Muscle layer of colon (tissue), 2 donors: ENCODE measurements at regions not wholly inside any gene's neighbourhood (a gene's known extent, or its start where the extent isn't known, plus 50 kb on each side); places are given as distances from the start of the nearest gene placed in this dataset.

Source experiments
- H3K27ac ChIP-seq: one replicate; pipeline ENCODE4 v1.7.0; 2013; ENCODE audit warnings: low read depth, mild to moderate bottlenecking, low read length, moderate library complexity
- H3K27me3 ChIP-seq, 2 donors: one replicate each; pipeline ENCODE4 v1.7.0; 2013; ENCODE audit warnings: low read length in 2 of 2, mild to moderate bottlenecking in 2 of 2; ENCODE audit not compliant: insufficient read depth in 2 of 2, control insufficient read depth in 1 of 2
- H3K36me3 ChIP-seq: one replicate; pipeline ENCODE4 v1.7.0; 2013; ENCODE audit warnings: mild to moderate bottlenecking, low read length; ENCODE audit not compliant: insufficient read depth
- H3K4me1 ChIP-seq: one replicate; pipeline ENCODE4 v1.7.0; 2013; ENCODE audit warnings: mild to moderate bottlenecking, low read length; ENCODE audit not compliant: insufficient read depth
- H3K4me3 ChIP-seq, 2 donors: one replicate each; pipeline ENCODE4 v1.7.0; 2013; ENCODE audit warnings: low read length in 2 of 2, low read depth in 1 of 2, mild to moderate bottlenecking in 1 of 2, moderate library complexity in 1 of 2
- H3K9ac ChIP-seq: one replicate; pipeline ENCODE4 v1.7.0; 2013; ENCODE audit warnings: low read length
- H3K9me3 ChIP-seq: one replicate; pipeline ENCODE4 v1.7.0; 2013; ENCODE audit warnings: mild to moderate bottlenecking, low read length
- donor health status: abdominal sarcoma.
- donor health status: Adenocarcinoma of cecum.

DNA sequence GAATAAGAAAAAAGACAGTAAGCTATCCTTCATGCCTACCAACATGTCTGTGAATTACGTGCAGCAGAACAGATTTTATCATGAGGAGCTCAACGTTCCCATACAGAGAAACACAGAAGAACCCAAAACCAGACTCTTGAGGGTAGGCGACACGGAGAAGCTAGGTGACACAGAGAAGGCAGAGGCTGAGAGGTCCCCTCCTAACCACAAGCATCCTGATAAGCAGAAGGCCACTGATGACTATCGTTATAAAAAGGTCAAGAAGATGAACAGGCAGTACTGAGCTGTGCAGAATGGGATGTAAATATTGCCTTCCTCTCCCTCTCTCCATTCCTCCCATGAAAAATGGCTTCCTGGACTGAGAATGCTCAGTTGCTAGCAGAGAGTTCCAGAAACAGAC lies 350.2 kb upstream of the BOD1L1 start:
- no peaks in the 10 kb centered on the region for H3K4me1 ChIP-seq
- H3K9me3 ChIP-seq = no peaks in the 10 kb centered on the region
- no peak overlapping the region for H3K27ac ChIP-seq
- H3K36me3 ChIP-seq = no peaks in the 10 kb centered on the region
- H3K4me3 ChIP-seq = no peak overlapping the region
- no peak overlapping the region for H3K9ac ChIP-seq
- no peaks in the 10 kb centered on the region for H3K27me3 ChIP-seq

DNA sequence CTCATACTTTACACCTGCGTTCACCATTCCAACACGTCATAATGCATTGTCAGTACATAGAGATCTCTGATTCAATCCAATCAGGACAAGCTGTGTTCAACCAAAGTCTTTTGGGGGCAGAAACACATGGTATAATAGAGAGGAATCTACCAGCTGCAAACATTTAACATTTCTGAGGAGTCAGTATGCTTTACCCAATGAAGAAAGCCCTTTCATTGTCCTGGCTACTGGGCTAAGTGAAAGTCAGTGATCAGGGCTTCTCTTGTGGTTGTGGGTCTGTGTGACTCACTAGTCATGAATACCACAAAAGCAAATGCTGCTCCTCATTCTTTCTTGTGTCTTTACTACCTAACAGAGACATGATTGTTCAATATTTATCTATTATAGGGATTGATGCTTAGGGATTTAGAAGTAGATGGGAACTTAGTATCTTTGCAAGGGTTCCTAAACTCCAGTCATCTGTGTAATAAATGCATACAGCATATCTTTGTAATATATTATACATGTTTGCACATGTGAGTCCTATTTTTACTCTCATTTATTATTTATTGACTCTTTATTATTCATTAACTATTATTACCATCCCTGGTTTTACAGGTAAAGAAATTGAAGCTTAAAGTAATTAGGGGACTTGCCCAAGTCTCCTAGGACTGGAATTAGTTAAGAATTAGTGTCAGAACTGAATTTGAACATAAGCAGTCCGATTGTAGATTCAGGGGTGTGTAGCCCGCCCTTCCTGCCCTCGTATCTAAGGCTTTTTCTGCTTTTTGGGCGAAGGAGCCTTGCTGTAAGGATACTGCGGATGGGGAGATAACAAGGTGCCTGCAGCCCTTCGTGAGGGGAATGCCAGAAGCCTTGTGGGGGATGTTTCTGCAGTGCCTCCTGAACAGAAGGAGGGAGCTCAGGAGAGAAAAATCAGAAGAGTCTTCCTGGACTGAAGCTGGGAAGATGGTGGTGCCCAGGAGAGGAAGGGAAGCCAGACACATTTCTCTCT lies 353.1 kb upstream of the BOD1L1 start:
- H3K27me3 ChIP-seq = no peaks in the 10 kb centered on the region
- H3K27ac ChIP-seq = no peak overlapping the region
- no peaks in the 10 kb centered on the region for H3K36me3 ChIP-seq
- no peak overlapping the region for H3K4me3 ChIP-seq
- no peak overlapping the region for H3K9ac ChIP-seq
- H3K9me3 ChIP-seq = no peaks in the 10 kb centered on the region
- peaks cover 8% of the 10 kb centered on the region for H3K4me1 ChIP-seq

DNA sequence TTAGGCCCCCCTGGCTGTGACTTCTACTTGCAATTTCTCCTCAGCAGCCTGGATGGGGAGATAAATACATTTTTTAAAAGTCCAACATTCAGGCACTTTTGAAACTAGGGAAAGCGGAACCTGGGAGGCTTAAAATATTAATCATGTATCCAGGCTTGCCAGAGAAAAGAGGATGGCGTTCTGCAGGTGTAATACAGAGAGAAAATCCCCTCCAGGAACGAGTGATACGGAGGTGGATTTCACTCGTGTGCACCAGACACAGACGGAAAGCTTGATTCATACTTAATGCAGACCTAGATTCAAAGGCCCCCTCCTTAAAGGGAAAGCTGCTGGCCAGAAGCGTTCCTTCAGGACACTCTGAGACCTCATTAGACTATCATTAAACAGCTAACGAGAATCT lies 354.0 kb upstream of the BOD1L1 start:
- Histone ChIP-seq H3K9ac (no peak overlapping the region), H3K36me3 (no peaks in the 10 kb centered on the region), H3K27me3 (no peaks in the 10 kb centered on the region), H3K4me1 (peaks cover 14% of the 10 kb centered on the region), H3K9me3 (no peaks in the 10 kb centered on the region), H3K4me3 (no peak overlapping the region), H3K27ac (no peak overlapping the region)

DNA sequence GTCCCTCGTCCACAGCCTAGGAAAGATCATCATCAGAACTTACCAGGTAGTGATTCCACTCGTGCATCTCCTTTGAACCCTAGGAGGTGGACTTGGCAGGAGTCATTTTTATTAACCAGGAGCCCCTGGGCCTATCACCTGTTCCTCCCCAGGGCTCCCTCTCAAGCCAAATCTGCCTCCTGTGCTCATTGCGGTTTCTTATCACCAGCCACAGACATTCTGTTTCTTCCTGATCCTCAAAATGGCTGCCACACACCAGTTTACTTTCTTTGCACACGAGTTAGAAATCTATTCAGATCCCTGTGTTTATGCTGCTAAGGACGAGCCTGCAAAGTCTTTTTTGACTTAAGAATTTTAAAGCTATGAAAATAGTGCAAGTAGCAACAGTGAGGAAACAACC lies 354.5 kb upstream of the BOD1L1 start:
- Histone ChIP-seq H3K36me3 (no peaks in the 10 kb centered on the region), H3K4me1 (peaks cover 14% of the 10 kb centered on the region), H3K27ac (no peak overlapping the region), H3K4me3 (no peak overlapping the region), H3K9ac (no peak overlapping the region), H3K27me3 (no peaks in the 10 kb centered on the region), H3K9me3 (no peaks in the 10 kb centered on the region)

DNA sequence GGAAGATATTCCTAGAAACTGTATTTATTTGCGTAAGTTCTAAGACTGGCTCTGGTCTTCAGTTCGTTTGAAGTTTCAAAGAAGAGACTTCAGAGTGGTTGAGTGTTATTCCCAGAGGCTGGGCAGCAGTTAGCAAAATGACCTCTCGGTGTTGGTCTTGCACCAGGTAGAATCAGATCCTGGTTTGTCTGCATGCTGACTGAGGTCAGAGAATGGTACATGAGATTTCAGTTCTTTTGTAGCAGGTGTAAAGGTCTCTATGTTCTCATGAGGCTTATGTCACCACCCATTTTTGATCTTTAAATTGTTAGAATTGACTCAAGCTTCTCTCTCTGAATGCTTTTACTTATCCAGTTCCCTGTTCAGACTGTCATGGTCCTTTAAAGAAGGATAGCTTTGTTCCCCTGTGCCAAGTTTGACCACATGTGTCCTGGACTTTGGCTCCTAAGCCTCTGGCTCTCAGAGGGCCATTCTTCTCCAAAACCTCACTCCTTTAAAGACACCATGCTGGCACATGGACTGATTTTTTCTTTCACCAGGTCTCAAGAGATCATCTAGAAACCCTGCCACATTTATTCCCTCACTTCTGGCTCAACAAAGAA lies 355.8 kb upstream of the BOD1L1 start:
- no peaks in the 10 kb centered on the region for H3K27me3 ChIP-seq
- H3K4me3 ChIP-seq = no peak overlapping the region
- no peak overlapping the region for H3K27ac ChIP-seq
- H3K9ac ChIP-seq = no peak overlapping the region
- H3K36me3 ChIP-seq = no peaks in the 10 kb centered on the region
- H3K4me1 ChIP-seq = peaks cover 18% of the 10 kb centered on the region
- H3K9me3 ChIP-seq = no peaks in the 10 kb centered on the region

DNA sequence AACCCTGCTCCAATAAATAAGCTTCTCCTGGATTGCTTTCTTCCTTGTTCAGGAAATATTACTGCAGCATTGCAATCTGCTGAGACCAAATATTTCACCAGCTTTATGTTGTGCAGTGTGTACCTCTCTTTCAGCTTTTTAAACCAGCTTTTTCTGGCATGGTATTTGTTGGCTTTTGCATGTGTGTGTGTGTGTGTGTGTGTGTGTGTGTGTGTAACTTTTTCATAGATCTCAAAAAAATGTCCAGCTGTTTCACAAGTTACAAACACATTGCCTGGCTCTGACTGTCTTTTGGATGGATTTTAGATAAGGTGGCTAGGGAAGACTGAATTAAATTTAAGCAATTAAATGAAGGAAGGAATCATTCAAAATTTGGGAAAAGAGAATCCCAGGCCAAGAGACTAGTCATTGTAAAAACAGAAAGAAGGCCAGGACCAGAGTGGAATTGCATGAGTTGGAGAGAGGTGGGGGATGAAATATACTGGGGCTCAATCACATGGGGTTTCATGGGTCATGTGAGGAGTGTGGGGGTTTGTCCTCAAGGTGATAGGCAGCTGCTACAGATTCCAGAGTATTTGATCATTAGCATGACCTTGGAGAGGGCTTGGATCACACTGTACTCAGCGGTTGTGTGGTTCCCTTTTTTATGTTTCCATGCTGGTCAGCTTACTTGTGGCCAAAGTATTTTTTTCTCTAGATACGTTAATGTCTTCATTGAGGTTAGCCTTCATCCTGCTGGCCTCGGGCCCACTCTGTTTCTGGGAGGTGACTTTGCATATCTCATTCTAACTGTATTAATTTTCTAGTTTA lies 357.7 kb upstream of the BOD1L1 start:
- no peak overlapping the region for H3K4me3 ChIP-seq
- no peaks in the 10 kb centered on the region for H3K9me3 ChIP-seq
- H3K27me3 ChIP-seq = no peaks in the 10 kb centered on the region
- H3K36me3 ChIP-seq = no peaks in the 10 kb centered on the region
- no peak overlapping the region for H3K9ac ChIP-seq
- no peak overlapping the region for H3K27ac ChIP-seq
- peaks cover 36% of the 10 kb centered on the region for H3K4me1 ChIP-seq

DNA sequence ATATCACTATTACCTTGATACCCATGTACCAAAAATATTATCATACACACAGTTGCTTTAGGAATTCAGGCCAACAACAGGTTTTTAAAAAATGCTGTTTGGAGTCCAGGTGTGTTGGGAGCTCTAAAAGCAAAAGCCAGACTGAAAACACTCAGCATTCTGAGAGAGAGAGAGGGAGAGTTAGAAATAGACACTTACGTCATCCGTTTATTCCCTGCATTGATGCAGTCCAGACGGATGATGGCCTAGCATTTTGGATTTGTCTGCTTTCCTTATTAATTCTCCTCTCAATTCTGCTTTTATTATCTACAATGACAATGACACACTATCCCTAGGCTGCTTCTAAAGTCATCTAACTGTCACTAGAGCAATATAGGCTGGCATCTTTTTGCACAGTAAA lies 358.3 kb upstream of the BOD1L1 start:
- Histone ChIP-seq H3K9ac (no peak overlapping the region), H3K4me3 (no peak overlapping the region), H3K4me1 (peaks cover 42% of the 10 kb centered on the region), H3K36me3 (no peaks in the 10 kb centered on the region), H3K9me3 (no peaks in the 10 kb centered on the region), H3K27me3 (no peaks in the 10 kb centered on the region), H3K27ac (no peak overlapping the region)

DNA sequence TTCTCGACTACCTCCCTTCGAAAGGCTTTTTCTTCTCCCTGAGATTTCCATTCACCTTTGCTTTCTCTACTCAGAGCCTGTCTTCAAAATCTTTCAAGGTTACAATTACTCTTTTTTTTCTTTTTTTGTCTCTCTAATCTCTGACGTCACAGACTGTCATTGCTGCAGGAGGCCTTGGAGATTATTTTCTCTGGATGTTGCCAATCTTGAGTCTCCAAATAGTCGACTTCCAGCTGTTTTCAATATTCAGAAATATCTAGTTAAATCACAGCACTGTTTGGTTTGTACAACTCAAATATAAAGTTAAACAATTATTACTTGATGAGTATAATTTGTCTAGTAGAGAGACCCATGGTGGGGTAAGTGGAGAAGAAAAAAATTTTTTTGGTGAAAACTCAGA lies 359.0 kb upstream of the BOD1L1 start:
- H3K27ac ChIP-seq = no peak overlapping the region
- no peak overlapping the region for H3K9ac ChIP-seq
- H3K9me3 ChIP-seq = no peaks in the 10 kb centered on the region
- H3K27me3 ChIP-seq = no peaks in the 10 kb centered on the region
- no peaks in the 10 kb centered on the region for H3K36me3 ChIP-seq
- H3K4me3 ChIP-seq = no peak overlapping the region
- peaks cover 48% of the 10 kb centered on the region for H3K4me1 ChIP-seq

DNA sequence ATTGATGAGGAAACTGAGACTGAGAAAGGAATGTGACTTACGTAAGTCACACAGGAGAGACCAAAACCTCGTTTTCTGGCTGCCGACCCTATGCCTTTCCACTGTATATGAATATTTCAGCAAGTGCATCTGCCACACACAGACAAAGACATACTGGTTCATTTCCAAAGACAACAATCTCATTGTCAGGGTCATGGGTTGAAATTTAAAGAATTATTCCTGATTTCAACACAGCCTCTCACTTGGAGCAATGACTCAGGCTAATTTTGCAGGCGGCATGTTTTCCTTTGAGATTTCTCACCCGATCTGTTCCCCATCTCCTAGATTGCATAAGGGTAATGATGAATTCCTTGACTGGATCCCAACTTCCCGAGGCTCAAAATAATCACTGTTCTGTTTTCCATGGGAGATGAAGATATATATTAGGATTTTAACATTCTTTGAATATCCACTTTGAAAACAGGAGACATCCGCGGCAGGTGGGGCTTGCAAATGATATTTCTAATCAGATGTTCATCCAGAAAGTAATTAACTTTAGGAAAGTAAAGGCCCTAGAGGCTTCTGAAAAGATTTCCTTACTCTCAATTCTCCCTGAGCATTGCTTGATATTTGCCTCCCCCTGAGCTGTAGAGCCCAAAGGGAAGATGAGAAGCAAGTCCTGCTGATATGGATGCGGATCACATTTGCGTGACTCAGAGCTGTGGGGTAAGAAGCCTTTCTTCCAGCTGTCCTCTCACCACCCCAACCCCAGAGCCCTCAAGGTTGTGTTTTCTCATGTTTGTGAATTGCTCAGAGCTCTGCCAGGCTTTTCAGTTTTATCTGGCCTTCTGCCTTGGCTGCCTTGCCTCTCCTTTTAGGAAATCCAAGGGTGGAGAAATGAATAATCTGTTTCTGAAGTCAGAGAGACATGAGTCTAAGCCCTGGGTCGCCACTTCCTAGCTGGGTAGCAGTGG lies 361.1 kb upstream of the BOD1L1 start:
- Histone ChIP-seq H3K9ac (no peak overlapping the region), H3K9me3 (no peaks in the 10 kb centered on the region), H3K36me3 (no peaks in the 10 kb centered on the region), H3K27me3 (no peaks in the 10 kb centered on the region), H3K27ac (peak overlapping the region; percentile 51), H3K4me3 (no peak overlapping the region), H3K4me1 (peaks cover 52% of the 10 kb centered on the region)

DNA sequence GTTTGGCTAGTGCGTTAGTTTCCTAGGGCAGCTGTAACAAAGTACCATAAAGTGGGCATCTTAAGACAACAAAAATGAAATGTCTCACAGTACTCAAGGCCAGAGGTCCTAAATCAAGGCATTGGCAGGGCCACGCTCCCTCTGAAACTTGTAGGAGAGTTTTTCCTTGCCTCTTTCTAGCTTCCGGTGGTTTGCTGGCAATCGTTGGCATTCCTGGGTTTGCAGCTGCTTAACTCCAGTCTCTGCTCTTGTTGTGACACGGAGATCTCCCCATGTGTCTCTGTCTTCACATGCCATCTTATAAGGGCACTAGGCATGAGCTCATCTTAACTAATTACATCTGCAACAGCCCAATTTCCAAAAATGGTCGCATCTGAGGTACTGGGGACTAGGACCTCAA lies 362.0 kb upstream of the BOD1L1 start:
- H3K27me3 ChIP-seq = no peaks in the 10 kb centered on the region
- no peaks in the 10 kb centered on the region for H3K36me3 ChIP-seq
- H3K27ac ChIP-seq = peak overlapping the region; percentile 51
- H3K9me3 ChIP-seq = no peaks in the 10 kb centered on the region
- no peak overlapping the region for H3K9ac ChIP-seq
- no peak overlapping the region for H3K4me3 ChIP-seq
- H3K4me1 ChIP-seq = peaks cover 52% of the 10 kb centered on the region
